Adrenal gland (tissue), 9 donors: ENCODE measurements at regions not wholly inside any gene's neighbourhood (a gene's known extent, or its start where the extent isn't known, plus 50 kb on each side); places are given as distances from the start of the nearest gene placed in this dataset.

Source experiments
- DNase-seq, 7 donors: peaks; one replicate each; pipeline ENCODE4 v3.0.0-alpha.2; 2019 to 2020
- H3K27ac ChIP-seq, 5 donors: fragments of 200-600 bp; sonication (generic) in 4 of 5; 1 replicate in 3 of 5; 2 replicates in 2 of 5; pipeline versions ENCODE4 v1.5.1 to v1.8.0; 2016 to 2020; ENCODE audit warnings: mild to moderate bottlenecking in 1 of 5
- H3K27me3 ChIP-seq: fragments of 200-600 bp; 2 replicates; pipeline ENCODE4 v1.8.0; 2021
- H3K36me3 ChIP-seq, 2 donors: fragments of 200-600 bp; replicated peaks in 1 of 2; 1 replicate in 1 of 2; 2 replicates in 1 of 2; pipeline versions ENCODE4 v1.5.1 to v1.8.0; 2018 to 2022
- H3K4me1 ChIP-seq, 2 donors: fragments of 200-600 bp; replicated peaks in 1 of 2; 1 replicate in 1 of 2; 2 replicates in 1 of 2; pipeline versions ENCODE4 v1.5.1 to v1.8.0; 2018 to 2021
- H3K4me3 ChIP-seq, 4 donors: fragments of 200-600 bp; sonication (generic) in 3 of 4; one replicate each; pipeline ENCODE4 v1.5.1; 2016 to 2018
- H3K9me3 ChIP-seq, 3 donors: fragments of 200-600 bp; sonication (generic) in 1 of 3; replicated peaks in 1 of 3; 1 replicate in 2 of 3; 2 replicates in 1 of 3; pipeline versions ENCODE4 v1.5.1 to v1.8.0; 2016 to 2021
- CTCF ChIP-seq, 6 experiments: fragments of 450-650 bp in 4 of 6; fragments of 200-600 bp in 2 of 6; sonication (generic) in 1 of 6; IDR thresholded peaks; 1 replicate in 5 of 6; 2 replicates in 1 of 6; pipeline versions ENCODE4 v1.5.1 to v1.8.0; 2016 to 2021; ENCODE audit warnings: antibody characterized with exemption in 6 of 6, mild to moderate bottlenecking in 2 of 6, moderate library complexity in 1 of 6
- POLR2A ChIP-seq, 2 donors: fragments of 450-650 bp; IDR thresholded peaks; one replicate each; pipeline ENCODE4 v1.6.1; 2017; ENCODE audit warnings: antibody characterized with exemption in 2 of 2, mild to moderate bottlenecking in 2 of 2, moderate library complexity in 1 of 2
- WGBS, 4 donors: extraction: QIAGEN DNeasy Blood & Tissue Kit in 2 of 4; methylation state at CpG; one replicate each; pipeline versions ENCODE4 v1.1.5 to v1.1.7; 2013 to 2017; 5-methylcytosine and 5-hydroxymethylcytosine counted together
- intact Hi-C, 2 donors: fragments of 100-400 bp; cut with DNase I; formaldehyde crosslinking; loops; one replicate each; pipeline versions ENCODE4 v1.14.1 to v1.15.0; 2022 to 2023
- donor health status: healthy with polysubstance abuse.
- donor health status: Bipolar disorder and iron deficiency.
- donor health status: DM: yes; HTN: yes; CAD: no.
- donor health status: DM: no; HTN: no; CAD: no.
- donor health status: DM: no; HTN: no; CAD: no.

- intact Hi-C loops: no loop called here
- Histone ChIP-seq H3K9me3 (no peaks in the 10 kb centered on the region), H3K36me3 (no peaks in the 10 kb centered on the region), H3K4me3 (no peak overlapping the region), H3K4me1 (no peaks in the 10 kb centered on the region), H3K27ac (no peak overlapping the region), H3K27me3 (no peaks in the 10 kb centered on the region)
- TF ChIP-seq CTCF (IDR thresholded peaks at IDR 0.05): no peak
- TF ChIP-seq POLR2A (IDR thresholded peaks at IDR 0.05): no peak
- no peak for DNase-seq
- 64 to 80% (median 73%) methylated on average over 3 of the region's 3 CpGs for WGBS, 4 donors
Observed at GRCh38 chr5:115417076-115417475, 120.6 kb upstream of the CCDC112 start.

- no peak overlapping the region for H3K27ac ChIP-seq
Observed at GRCh38 chr5:115415143-115415491, 118.7 kb upstream of the CCDC112 start.

GRCh38 chr5:115414406-115415142 lies 118.1 kb upstream of the CCDC112 start:
- Histone ChIP-seq H3K4me1 (no peaks in the 10 kb centered on the region), H3K27ac (no peak overlapping the region), H3K27me3 (no peaks in the 10 kb centered on the region), H3K4me3 (no peak overlapping the region), H3K36me3 (no peaks in the 10 kb centered on the region), H3K9me3 (no peaks in the 10 kb centered on the region)
- 64 to 85% (median 82%) methylated on average over 5 of the region's 5 CpGs for WGBS, 4 donors
- TF ChIP-seq CTCF (IDR thresholded peaks at IDR 0.05) (no peak), POLR2A (IDR thresholded peaks at IDR 0.05) (no peak)
- peak in 2 of 7 donors; percentile 9 to 15 for DNase-seq
- intact Hi-C loops: no loop called here

More at GRCh38 chr5:115415143-115415491, 118.7 kb upstream of the CCDC112 start:
- Histone ChIP-seq H3K36me3 (no peaks in the 10 kb centered on the region), H3K27me3 (no peaks in the 10 kb centered on the region), H3K4me1 (no peaks in the 10 kb centered on the region), H3K4me3 (no peak overlapping the region), H3K9me3 (no peaks in the 10 kb centered on the region)
- TF ChIP-seq POLR2A (IDR thresholded peaks at IDR 0.05) (no peak), CTCF (IDR thresholded peaks at IDR 0.05) (no peak)
- intact Hi-C loops: no loop called here
- 56 to 86% (median 58%) methylated on average over 1 of the region's 1 CpG for WGBS, 4 donors
- DNase-seq: peak in 1 of 7 donors; percentile 14

- no peaks in the 10 kb centered on the region for H3K9me3 ChIP-seq
- WGBS, 4 donors: 83 to 92% (median 92%) methylated on average over 1 of the region's 1 CpG
- no peaks in the 10 kb centered on the region for H3K4me1 ChIP-seq
- intact Hi-C loops: no loop called here
- no peaks in the 10 kb centered on the region for H3K36me3 ChIP-seq
- no peaks in the 10 kb centered on the region for H3K27me3 ChIP-seq
- TF ChIP-seq CTCF (IDR thresholded peaks at IDR 0.05) (no peak), POLR2A (IDR thresholded peaks at IDR 0.05) (no peak)
- H3K4me3 ChIP-seq: no peak overlapping the region
- DNase-seq: no peak
- no peak overlapping the region for H3K27ac ChIP-seq
Observed at GRCh38 chr5:115413651-115414050, 117.2 kb upstream of the CCDC112 start.
